ENCODE measurements at regions not wholly inside any gene's neighbourhood (a gene's known extent, or its start where the extent isn't known, plus 50 kb on each side); places are given as distances from the start of the nearest gene placed in this dataset.

DNA sequence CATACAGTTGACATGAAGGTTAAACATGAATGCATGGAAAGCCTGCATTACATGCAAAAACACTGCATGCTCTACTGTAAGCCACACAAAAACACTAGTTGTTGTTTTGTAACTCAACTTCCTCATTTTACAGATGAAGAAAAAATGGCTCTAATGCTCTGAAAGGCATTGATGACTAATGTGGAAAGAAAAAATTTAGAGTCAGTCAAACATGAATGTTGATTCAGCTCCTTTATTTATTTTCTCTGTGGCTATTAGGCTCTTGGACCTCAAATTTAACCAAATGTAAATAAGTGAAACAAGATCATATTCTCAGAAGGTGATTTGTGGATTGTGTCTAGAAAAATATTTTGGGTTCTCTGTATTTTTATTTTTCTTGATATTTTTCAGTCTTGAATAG, 336.7 kb upstream of the ZNF717 start:
- TF ChIP-seq PPARA (CRISPR knock-in tag; IDR thresholded peaks at IDR 0.05; ENCODE audit: borderline replicate concordance) (no peak), ZFP30 (CRISPR knock-in tag; IDR thresholded peaks at IDR 0.05) (no peak), ZNF8 (CRISPR knock-in tag; IDR thresholded peaks at IDR 0.05) (no peak), RARB (CRISPR knock-in tag; IDR thresholded peaks at IDR 0.05) (no peak), GLIS3 (CRISPR knock-in tag; IDR thresholded peaks at IDR 0.05) (no peak)
- TF ChIP-seq, protein P1, sequence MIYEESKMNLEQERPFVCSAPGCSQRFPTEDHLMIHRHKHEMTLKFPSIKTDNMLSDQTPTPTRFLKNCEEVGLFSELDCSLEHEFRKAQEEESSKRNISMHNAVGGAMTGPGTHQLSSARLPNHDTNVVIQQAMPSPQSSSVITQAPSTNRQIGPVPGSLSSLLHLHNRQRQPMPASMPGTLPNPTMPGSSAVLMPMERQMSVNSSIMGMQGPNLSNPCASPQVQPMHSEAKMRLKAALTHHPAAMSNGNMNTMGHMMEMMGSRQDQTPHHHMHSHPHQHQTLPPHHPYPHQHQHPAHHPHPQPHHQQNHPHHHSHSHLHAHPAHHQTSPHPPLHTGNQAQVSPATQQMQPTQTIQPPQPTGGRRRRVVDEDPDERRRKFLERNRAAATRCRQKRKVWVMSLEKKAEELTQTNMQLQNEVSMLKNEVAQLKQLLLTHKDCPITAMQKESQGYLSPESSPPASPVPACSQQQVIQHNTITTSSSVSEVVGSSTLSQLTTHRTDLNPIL (CRISPR knock-in tag; IDR thresholded peaks at IDR 0.05; ENCODE audit: low read depth), result no peak
- TF ChIP-seq, protein P2, sequence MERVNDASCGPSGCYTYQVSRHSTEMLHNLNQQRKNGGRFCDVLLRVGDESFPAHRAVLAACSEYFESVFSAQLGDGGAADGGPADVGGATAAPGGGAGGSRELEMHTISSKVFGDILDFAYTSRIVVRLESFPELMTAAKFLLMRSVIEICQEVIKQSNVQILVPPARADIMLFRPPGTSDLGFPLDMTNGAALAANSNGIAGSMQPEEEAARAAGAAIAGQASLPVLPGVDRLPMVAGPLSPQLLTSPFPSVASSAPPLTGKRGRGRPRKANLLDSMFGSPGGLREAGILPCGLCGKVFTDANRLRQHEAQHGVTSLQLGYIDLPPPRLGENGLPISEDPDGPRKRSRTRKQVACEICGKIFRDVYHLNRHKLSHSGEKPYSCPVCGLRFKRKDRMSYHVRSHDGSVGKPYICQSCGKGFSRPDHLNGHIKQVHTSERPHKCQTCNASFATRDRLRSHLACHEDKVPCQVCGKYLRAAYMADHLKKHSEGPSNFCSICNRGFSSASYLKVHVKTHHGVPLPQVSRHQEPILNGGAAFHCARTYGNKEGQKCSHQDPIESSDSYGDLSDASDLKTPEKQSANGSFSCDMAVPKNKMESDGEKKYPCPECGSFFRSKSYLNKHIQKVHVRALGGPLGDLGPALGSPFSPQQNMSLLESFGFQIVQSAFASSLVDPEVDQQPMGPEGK (CRISPR knock-in tag; IDR thresholded peaks at IDR 0.05; ENCODE audit: borderline replicate concordance), result no peak
- TF ChIP-seq, protein P3, sequence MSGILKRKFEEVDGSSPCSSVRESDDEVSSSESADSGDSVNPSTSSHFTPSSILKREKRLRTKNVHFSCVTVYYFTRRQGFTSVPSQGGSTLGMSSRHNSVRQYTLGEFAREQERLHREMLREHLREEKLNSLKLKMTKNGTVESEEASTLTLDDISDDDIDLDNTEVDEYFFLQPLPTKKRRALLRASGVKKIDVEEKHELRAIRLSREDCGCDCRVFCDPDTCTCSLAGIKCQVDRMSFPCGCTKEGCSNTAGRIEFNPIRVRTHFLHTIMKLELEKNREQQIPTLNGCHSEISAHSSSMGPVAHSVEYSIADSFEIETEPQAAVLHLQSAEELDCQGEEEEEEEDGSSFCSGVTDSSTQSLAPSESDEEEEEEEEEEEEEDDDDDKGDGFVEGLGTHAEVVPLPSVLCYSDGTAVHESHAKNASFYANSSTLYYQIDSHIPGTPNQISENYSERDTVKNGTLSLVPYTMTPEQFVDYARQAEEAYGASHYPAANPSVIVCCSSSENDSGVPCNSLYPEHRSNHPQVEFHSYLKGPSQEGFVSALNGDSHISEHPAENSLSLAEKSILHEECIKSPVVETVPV (CRISPR knock-in tag; IDR thresholded peaks at IDR 0.05), result no peak
- TF ChIP-seq, protein P4, sequence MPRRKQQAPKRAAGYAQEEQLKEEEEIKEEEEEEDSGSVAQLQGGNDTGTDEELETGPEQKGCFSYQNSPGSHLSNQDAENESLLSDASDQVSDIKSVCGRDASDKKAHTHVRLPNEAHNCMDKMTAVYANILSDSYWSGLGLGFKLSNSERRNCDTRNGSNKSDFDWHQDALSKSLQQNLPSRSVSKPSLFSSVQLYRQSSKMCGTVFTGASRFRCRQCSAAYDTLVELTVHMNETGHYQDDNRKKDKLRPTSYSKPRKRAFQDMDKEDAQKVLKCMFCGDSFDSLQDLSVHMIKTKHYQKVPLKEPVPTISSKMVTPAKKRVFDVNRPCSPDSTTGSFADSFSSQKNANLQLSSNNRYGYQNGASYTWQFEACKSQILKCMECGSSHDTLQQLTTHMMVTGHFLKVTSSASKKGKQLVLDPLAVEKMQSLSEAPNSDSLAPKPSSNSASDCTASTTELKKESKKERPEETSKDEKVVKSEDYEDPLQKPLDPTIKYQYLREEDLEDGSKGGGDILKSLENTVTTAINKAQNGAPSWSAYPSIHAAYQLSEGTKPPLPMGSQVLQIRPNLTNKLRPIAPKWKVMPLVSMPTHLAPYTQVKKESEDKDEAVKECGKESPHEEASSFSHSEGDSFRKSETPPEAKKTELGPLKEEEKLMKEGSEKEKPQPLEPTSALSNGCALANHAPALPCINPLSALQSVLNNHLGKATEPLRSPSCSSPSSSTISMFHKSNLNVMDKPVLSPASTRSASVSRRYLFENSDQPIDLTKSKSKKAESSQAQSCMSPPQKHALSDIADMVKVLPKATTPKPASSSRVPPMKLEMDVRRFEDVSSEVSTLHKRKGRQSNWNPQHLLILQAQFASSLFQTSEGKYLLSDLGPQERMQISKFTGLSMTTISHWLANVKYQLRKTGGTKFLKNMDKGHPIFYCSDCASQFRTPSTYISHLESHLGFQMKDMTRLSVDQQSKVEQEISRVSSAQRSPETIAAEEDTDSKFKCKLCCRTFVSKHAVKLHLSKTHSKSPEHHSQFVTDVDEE (CRISPR knock-in tag; IDR thresholded peaks at IDR 0.05), result no peak

Measured in SK-N-SH treated with all-trans-retinoic acid at 6 μM for 48 hours (cell line).